Body of pancreas (tissue), 4 donors: ENCODE measurements at regions not wholly inside any gene's neighbourhood (a gene's known extent, or its start where the extent isn't known, plus 50 kb on each side); places are given as distances from the start of the nearest gene placed in this dataset.

Source experiments
- CTCF ChIP-seq, 7 experiments: fragments of 450-650 bp in 4 of 7; fragments of 200-600 bp in 3 of 7; sonication (generic) in 3 of 7; IDR thresholded peaks; one replicate each; pipeline ENCODE4 v1.5.1; 2016 to 2019; ENCODE audit warnings: antibody characterized with exemption in 7 of 7
- POLR2A ChIP-seq, 3 donors: fragments of 450-650 bp; IDR thresholded peaks; one replicate each; pipeline ENCODE4 v1.6.1; 2016; ENCODE audit warnings: antibody characterized with exemption in 3 of 3, mild to moderate bottlenecking in 2 of 3

- TF ChIP-seq POLR2A (IDR thresholded peaks at IDR 0.05) (no peak), CTCF (IDR thresholded peaks at IDR 0.05) (no peak)
Measured at GRCh38 chr12:58463051-58463450, 457.3 kb downstream of the LRIG3 start.
